Stimulated activated CD8-positive, alpha-beta memory T cell treated with anti-CD3 and anti-CD28 coated beads, Interleukin-12 subunit alpha, Interleukin-12 subunit beta, amount 100 ng/mL, for 24 hours (primary cell): ENCODE measurements at regions not wholly inside any gene's neighbourhood (a gene's known extent, or its start where the extent isn't known, plus 50 kb on each side); places are given as distances from the start of the nearest gene placed in this dataset.
"Not testable (repeated sequence)": the region's sequence is repeated elsewhere in the genome, so short reads cannot be mapped to it uniquely, and the experiment has no call there.

Experiments
- DNase-seq: peaks from one replicate; pipeline ENCODE4 v3.0.0-alpha.2; 2020; ENCODE audit errors: extremely low read depth

- DNase-seq = no peak
Measured at GRCh38 chr3:8353364-8353763, 148.3 kb upstream of the LMCD1 start.

GRCh38 chr3:8355346-8355745, 146.3 kb upstream of the LMCD1 start:
- no peak for DNase-seq

- not testable (repeated sequence) for DNase-seq
Measured at GRCh38 chr3:8356066-8356465, 145.6 kb upstream of the LMCD1 start.

- no peak for DNase-seq
Measured at GRCh38 chr3:8357859-8358258, 143.8 kb upstream of the LMCD1 start.

GRCh38 chr3:8359133-8359532, 142.5 kb upstream of the LMCD1 start:
- no peak for DNase-seq

GRCh38 chr3:8363200-8363599, 138.4 kb upstream of the LMCD1 start:
- no peak for DNase-seq

- DNase-seq = no peak
Measured at GRCh38 chr3:8365541-8365940, 136.1 kb upstream of the LMCD1 start.

- DNase-seq = no peak
Measured at GRCh38 chr3:8366219-8366810, 135.3 kb upstream of the LMCD1 start.

- no peak for DNase-seq
Measured at GRCh38 chr3:8368598-8368997, 133.0 kb upstream of the LMCD1 start.

GRCh38 chr3:8369638-8370037, 132.0 kb upstream of the LMCD1 start:
- no peak for DNase-seq

GRCh38 chr3:8371085-8371551, 130.5 kb upstream of the LMCD1 start:
- no peak for DNase-seq

- DNase-seq = no peak
Measured at GRCh38 chr3:8371960-8372463, 129.6 kb upstream of the LMCD1 start.

- DNase-seq = no peak
Measured at GRCh38 chr3:8380904-8381704, 120.5 kb upstream of the LMCD1 start.

- no peak for DNase-seq
Measured at GRCh38 chr3:8385848-8386620, 115.6 kb upstream of the LMCD1 start.

- DNase-seq = no peak
Measured at GRCh38 chr3:8387571-8387970, 114.1 kb upstream of the LMCD1 start.

GRCh38 chr3:8399686-8400085, 101.9 kb upstream of the LMCD1 start:
- no peak for DNase-seq

- no peak for DNase-seq
Measured at GRCh38 chr3:8400911-8401310, 100.7 kb upstream of the LMCD1 start.

- DNase-seq = no peak
Measured at GRCh38 chr3:8403996-8404395, 97.6 kb upstream of the LMCD1 start.

GRCh38 chr3:8405144-8405543, 96.5 kb upstream of the LMCD1 start:
- DNase-seq = no peak

GRCh38 chr3:8406479-8406878, 95.1 kb upstream of the LMCD1 start:
- DNase-seq = no peak

GRCh38 chr3:8413337-8413926, 88.2 kb upstream of the LMCD1 start:
- no peak for DNase-seq

- no peak for DNase-seq
Measured at GRCh38 chr3:8416965-8417364, 84.7 kb upstream of the LMCD1 start.
